Spinal cord (tissue), 9 donors: ENCODE measurements at regions not wholly inside any gene's neighbourhood (a gene's known extent, or its start where the extent isn't known, plus 50 kb on each side); places are given as distances from the start of the nearest gene placed in this dataset.

Source experiments
- DNase-seq, 6 donors: peaks; one replicate each; pipeline versions ENCODE4 v3.0.0 to v3.0.0-alpha.2; 2013 to 2015; ENCODE audit warnings: low spot score in 6 of 6, low read depth in 4 of 6
- H3K27ac ChIP-seq: one replicate; pipeline ENCODE4 v1.5.1; 2013; ENCODE audit warnings: low read depth, low read length, control low read depth
- H3K27me3 ChIP-seq: one replicate; pipeline ENCODE4 v1.6.1; 2013; ENCODE audit warnings: low read length; ENCODE audit not compliant: control insufficient read depth, insufficient read depth
- H3K36me3 ChIP-seq: one replicate; pipeline ENCODE4 v1.6.1; 2013; ENCODE audit warnings: low read length; ENCODE audit not compliant: control insufficient read depth, insufficient read depth
- H3K4me1 ChIP-seq: one replicate; pipeline ENCODE4 v1.6.1; 2013; ENCODE audit warnings: low read length; ENCODE audit not compliant: control insufficient read depth, insufficient read depth
- H3K4me3 ChIP-seq: one replicate; pipeline ENCODE4 v1.5.1; 2013; ENCODE audit warnings: low read depth, low read length, control low read depth
- H3K9me3 ChIP-seq: one replicate; pipeline ENCODE4 v1.6.1; 2013; ENCODE audit warnings: low read length; ENCODE audit not compliant: control insufficient read depth, insufficient read depth
- WGBS: methylation state at CpG from one replicate; pipeline ENCODE4 v1.1.5; 2013; ENCODE audit warnings: missing lambda C conversion rate; ENCODE audit not compliant: insufficient coverage; 5-methylcytosine and 5-hydroxymethylcytosine counted together
- donor health status: healthy.

- H3K9me3 ChIP-seq: no peaks in the 10 kb centered on the region
- no CpG with 5 or more reads among the region's 2 CpGs for WGBS
- H3K27me3 ChIP-seq: no peaks in the 10 kb centered on the region
- peak in 1 of 6 donors; percentile 60 for DNase-seq
- no peaks in the 10 kb centered on the region for H3K36me3 ChIP-seq
- no peaks in the 10 kb centered on the region for H3K4me1 ChIP-seq
- no peak overlapping the region for H3K4me3 ChIP-seq
- H3K27ac ChIP-seq: no peak overlapping the region
Observed at GRCh38 chr5:145118611-145119010, 716.5 kb downstream of the PRELID2 start.

GRCh38 chr5:145118127-145118526 is 717.0 kb downstream of the PRELID2 start:
- no peak overlapping the region for H3K27ac ChIP-seq
- no peaks in the 10 kb centered on the region for H3K36me3 ChIP-seq
- no peak overlapping the region for H3K4me3 ChIP-seq
- no peaks in the 10 kb centered on the region for H3K27me3 ChIP-seq
- WGBS: no CpG with 5 or more reads among the region's 1 CpG
- H3K9me3 ChIP-seq: no peaks in the 10 kb centered on the region
- no peaks in the 10 kb centered on the region for H3K4me1 ChIP-seq
- peak in 1 of 6 donors; percentile 49 for DNase-seq

- Histone ChIP-seq H3K27me3 (no peaks in the 10 kb centered on the region), H3K4me3 (no peak overlapping the region), H3K36me3 (no peaks in the 10 kb centered on the region), H3K4me1 (no peaks in the 10 kb centered on the region), H3K9me3 (no peaks in the 10 kb centered on the region), H3K27ac (no peak overlapping the region)
- no peak for DNase-seq
- WGBS: 78% methylated on average over 4 of the region's 4 CpGs
Observed at GRCh38 chr5:145117285-145117684, 717.9 kb downstream of the PRELID2 start.

DNA sequence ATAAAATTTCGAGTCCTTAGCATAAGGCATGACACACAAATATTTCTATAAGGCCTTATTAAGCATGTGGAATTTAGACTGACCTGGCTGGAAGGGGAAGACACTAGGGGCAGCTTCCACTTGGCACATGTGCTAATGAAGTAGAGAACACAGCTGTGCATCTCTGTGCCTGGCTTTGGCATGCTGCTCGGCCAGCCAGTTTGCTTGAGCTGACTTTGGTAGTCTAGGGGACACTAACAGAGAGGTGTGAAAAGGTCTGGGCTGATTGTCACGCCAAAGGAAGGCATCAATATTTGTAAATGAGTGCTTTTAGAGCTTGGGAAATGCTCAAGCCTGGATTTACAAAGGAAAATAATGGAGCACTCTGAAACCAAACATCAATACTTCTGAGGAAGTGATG is 723.7 kb downstream of the PRELID2 start:
- no peak for DNase-seq
- no peaks in the 10 kb centered on the region for H3K4me1 ChIP-seq
- no peaks in the 10 kb centered on the region for H3K27me3 ChIP-seq
- whole genome bisulfite sequencing: 59% methylated on average over 2 of the region's 3 CpGs
- no peak overlapping the region for H3K27ac ChIP-seq
- H3K4me3 ChIP-seq: no peak overlapping the region
- no peaks in the 10 kb centered on the region for H3K9me3 ChIP-seq
- no peaks in the 10 kb centered on the region for H3K36me3 ChIP-seq

DNA sequence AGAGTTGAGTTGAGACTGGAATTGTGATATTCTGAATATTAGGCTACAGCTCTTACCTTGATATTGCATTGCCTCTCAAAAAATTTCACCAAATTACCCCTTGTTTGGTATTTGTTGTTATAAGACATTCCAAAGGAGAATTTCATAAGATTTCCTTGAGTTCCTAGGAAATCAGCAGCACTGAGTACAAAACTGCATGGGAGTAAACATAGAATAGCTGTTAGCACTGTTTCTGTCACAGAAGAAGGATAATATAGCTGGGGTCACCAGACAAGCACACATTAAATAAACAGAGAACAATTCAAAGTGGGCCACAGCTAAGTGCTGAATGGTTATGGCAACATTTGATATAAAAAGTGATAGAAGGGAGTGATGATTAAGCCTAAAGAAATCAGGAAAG is 724.3 kb downstream of the PRELID2 start:
- H3K4me3 ChIP-seq: no peak overlapping the region

DNA sequence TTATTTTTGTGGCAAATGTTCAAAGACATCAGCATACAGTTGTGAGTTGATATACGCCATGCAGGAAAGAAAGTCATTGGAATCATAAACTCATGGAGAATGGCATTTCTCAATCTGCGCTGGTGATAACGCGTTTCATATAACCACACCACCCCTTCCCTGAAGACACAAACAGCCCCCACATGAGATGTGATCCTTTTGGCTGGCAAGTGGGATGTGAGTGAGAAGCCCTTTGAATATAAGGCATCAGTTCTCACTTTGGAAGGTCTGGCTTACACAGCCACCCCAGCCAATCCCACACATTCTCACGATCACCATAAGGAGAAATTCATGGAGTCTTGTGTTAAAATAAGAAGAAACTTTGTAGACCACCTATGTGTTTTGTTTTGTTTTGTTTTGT is 725.0 kb downstream of the PRELID2 start:
- no peaks in the 10 kb centered on the region for H3K9me3 ChIP-seq
- H3K27me3 ChIP-seq: no peaks in the 10 kb centered on the region
- H3K27ac ChIP-seq: no peak overlapping the region
- DNase-seq: no peak
- no CpG with 5 or more reads among the region's 5 CpGs for WGBS
- no peaks in the 10 kb centered on the region for H3K4me1 ChIP-seq
- H3K4me3 ChIP-seq: no peak overlapping the region
- H3K36me3 ChIP-seq: no peaks in the 10 kb centered on the region

More for the DNA sequence above, 724.3 kb downstream of the PRELID2 start:
- no peaks in the 10 kb centered on the region for H3K9me3 ChIP-seq
- H3K4me1 ChIP-seq: no peaks in the 10 kb centered on the region
- no peaks in the 10 kb centered on the region for H3K36me3 ChIP-seq
- no peaks in the 10 kb centered on the region for H3K27me3 ChIP-seq
- no peak overlapping the region for H3K27ac ChIP-seq
- no peak for DNase-seq

DNA sequence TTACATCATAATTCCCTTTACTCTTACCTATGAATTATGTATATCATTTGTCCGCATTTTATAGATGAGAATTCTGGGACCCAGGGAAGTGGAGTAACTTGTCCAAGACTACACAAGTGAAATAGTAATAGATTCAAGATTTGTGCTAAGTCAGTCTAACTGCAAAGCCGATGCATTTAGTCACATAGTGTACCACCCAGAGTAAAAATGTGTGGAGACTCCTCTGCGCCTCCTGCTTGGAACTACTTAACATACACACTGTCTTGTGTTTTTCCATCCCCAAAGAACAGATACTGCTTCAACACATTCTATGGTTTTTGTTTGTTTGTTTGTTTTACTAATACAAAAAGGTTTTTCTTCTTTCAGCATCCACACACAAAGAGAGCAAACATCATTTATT is 729.8 kb downstream of the PRELID2 start:
- no peak overlapping the region for H3K4me3 ChIP-seq

DNA sequence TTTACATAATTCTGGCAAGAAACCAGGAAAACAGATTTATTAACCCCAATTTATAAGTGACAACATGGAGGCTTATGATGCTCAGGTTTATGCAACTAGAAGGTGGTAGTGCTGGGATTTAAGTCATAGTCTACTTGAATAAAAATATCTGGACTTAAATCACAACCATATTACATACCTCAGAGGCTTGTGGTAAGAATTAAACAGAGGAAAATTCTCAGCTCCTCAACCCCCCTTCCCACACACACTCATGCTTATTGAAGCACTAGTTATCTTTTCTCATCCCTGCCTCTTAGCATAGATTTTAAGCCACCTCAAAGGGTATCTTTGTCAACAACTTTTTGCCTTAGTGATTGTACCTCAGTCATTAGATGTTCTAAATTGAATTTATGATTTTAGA is 731.0 kb downstream of the PRELID2 start:
- Histone ChIP-seq H3K27ac (no peak overlapping the region), H3K36me3 (no peaks in the 10 kb centered on the region), H3K9me3 (no peaks in the 10 kb centered on the region), H3K4me3 (no peak overlapping the region), H3K27me3 (no peaks in the 10 kb centered on the region), H3K4me1 (no peaks in the 10 kb centered on the region)
- DNase-seq: no peak

More for the DNA sequence above, 729.8 kb downstream of the PRELID2 start:
- no CpG with 5 or more reads among the region's 3 CpGs for WGBS
- no peaks in the 10 kb centered on the region for H3K9me3 ChIP-seq
- no peak overlapping the region for H3K27ac ChIP-seq
- no peaks in the 10 kb centered on the region for H3K27me3 ChIP-seq
- H3K4me1 ChIP-seq: no peaks in the 10 kb centered on the region
- DNase-seq: no peak
- H3K36me3 ChIP-seq: no peaks in the 10 kb centered on the region

- no peak overlapping the region for H3K27ac ChIP-seq
- no peak for DNase-seq
- no peak overlapping the region for H3K4me3 ChIP-seq
- H3K36me3 ChIP-seq: no peaks in the 10 kb centered on the region
- no peaks in the 10 kb centered on the region for H3K27me3 ChIP-seq
- no peaks in the 10 kb centered on the region for H3K9me3 ChIP-seq
- no CpG with 5 or more reads among the region's 3 CpGs for WGBS
- H3K4me1 ChIP-seq: no peaks in the 10 kb centered on the region
Observed at GRCh38 chr5:145101246-145101645, 733.9 kb downstream of the PRELID2 start.

DNA sequence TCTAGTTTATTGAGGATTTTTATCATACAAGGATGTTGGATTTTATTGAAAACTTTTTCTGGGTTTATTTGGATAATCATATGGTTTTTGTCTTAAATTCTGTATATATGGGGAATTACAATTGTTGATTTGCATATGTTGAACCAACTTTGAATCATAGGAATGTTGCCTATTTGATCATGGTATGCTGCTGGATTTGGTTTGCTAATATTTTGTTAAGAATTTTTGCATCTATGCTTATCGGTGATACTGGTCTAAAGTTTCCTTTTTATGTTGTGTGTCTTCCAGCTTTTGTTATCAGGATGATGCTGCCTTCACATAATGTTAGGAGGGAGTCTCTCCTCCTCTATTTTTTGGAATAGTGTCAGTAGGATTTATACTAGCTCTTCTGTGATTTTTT is 745.0 kb downstream of the PRELID2 start:
- DNase-seq: no peak
- Histone ChIP-seq H3K9me3 (no peaks in the 10 kb centered on the region), H3K27ac (no peak overlapping the region), H3K27me3 (no peaks in the 10 kb centered on the region), H3K36me3 (no peaks in the 10 kb centered on the region), H3K4me3 (no peak overlapping the region), H3K4me1 (no peaks in the 10 kb centered on the region)
- no CpG with 5 or more reads among the region's 1 CpG for WGBS
